Neural progenitor cell (in vitro differentiated cells): ENCODE measurements at regions not wholly inside any gene's neighbourhood (a gene's known extent, or its start where the extent isn't known, plus 50 kb on each side); places are given as distances from the start of the nearest gene placed in this dataset.

Source experiments
- DNase-seq: peaks from one replicate; pipeline ENCODE4 v3.0.0-alpha.2; 2016; ENCODE audit warnings: low spot score
- H2AFZ ChIP-seq: fragments of 200-600 bp; sonication (generic); replicated peaks from 2 replicates; pipeline ENCODE4 v1.6.1; 2016; ENCODE audit warnings: antibody characterized with exemption
- H3F3A ChIP-seq: fragments of 200-600 bp; sonication (generic); 2 replicates; pipeline ENCODE4 v1.6.1; 2016; ENCODE audit warnings: antibody characterized with exemption, low read depth
- H3K27ac ChIP-seq: fragments of 200-600 bp; sonication (generic); 2 replicates; pipeline ENCODE4 v1.5.1; 2016; ENCODE audit warnings: mild to moderate bottlenecking
- H3K27me3 ChIP-seq: fragments of 200-600 bp; sonication (generic); 2 replicates; pipeline ENCODE4 v1.6.1; 2016; ENCODE audit warnings: mild to moderate bottlenecking, moderate library complexity
- H3K36me3 ChIP-seq: fragments of 200-600 bp; sonication (generic); 2 replicates; pipeline ENCODE4 v1.5.1; 2016
- H3K4me1 ChIP-seq: fragments of 200-600 bp; sonication (generic); 2 replicates; pipeline ENCODE4 v1.6.1; 2016; ENCODE audit warnings: mixed run types
- H3K4me2 ChIP-seq: fragments of 200-600 bp; sonication (generic); 2 replicates; pipeline ENCODE4 v1.6.1; 2016
- H3K4me3 ChIP-seq: fragments of 200-600 bp; sonication (generic); 2 replicates; pipeline ENCODE4 v1.5.1; 2016
- H3K79me2 ChIP-seq: fragments of 200-600 bp; sonication (generic); 2 replicates; pipeline ENCODE4 v1.6.1; 2016; ENCODE audit warnings: low read depth
- H3K9ac ChIP-seq: fragments of 200-600 bp; sonication (generic); 2 replicates; pipeline ENCODE4 v1.6.1; 2016
- H3K9me3 ChIP-seq: fragments of 200-600 bp; sonication (generic); 2 replicates; pipeline ENCODE4 v1.5.1; 2016; ENCODE audit warnings: low read depth
- H4K20me1 ChIP-seq: fragments of 200-600 bp; sonication (generic); 2 replicates; pipeline ENCODE4 v1.6.1; 2016; ENCODE audit warnings: low read depth
- H3K27ac Mint-ChIP-seq: 3 replicates; pipeline ENCODE4 v1.8.0; 2021; ENCODE audit warnings: mixed read lengths
- H3K27me3 Mint-ChIP-seq: 2 replicates; pipeline ENCODE4 v1.8.0; 2022; ENCODE audit warnings: low read depth, mild to moderate bottlenecking, inconsistent platforms, moderate library complexity, mixed read lengths; ENCODE audit not compliant: insufficient read depth
- H3K36me3 Mint-ChIP-seq: 3 replicates; pipeline ENCODE4 v1.8.0; 2021; ENCODE audit warnings: mixed read lengths
- H3K4me1 Mint-ChIP-seq: 3 replicates; pipeline ENCODE4 v1.8.0; 2021; ENCODE audit warnings: mixed read lengths
- H3K4me3 Mint-ChIP-seq: 3 replicates; pipeline ENCODE4 v1.8.0; 2021; ENCODE audit warnings: mild to moderate bottlenecking, moderate library complexity, mixed read lengths
- H3K9me3 Mint-ChIP-seq: 3 replicates; pipeline ENCODE4 v1.8.0; 2020; ENCODE audit warnings: mixed read lengths
- EZH2 ChIP-seq: fragments of 200-600 bp; sonication (generic); IDR thresholded peaks from 2 replicates; pipeline ENCODE4 v1.6.1; 2017; ENCODE audit warnings: antibody characterized with exemption, mild to moderate bottlenecking, moderate library complexity
- EZH2phosphoT487 ChIP-seq: fragments of 200-600 bp; sonication (generic); IDR thresholded peaks from 2 replicates; pipeline ENCODE4 v1.6.1; 2017; ENCODE audit warnings: antibody characterized with exemption
- TF ChIP-seq, protein P1 (sequence below): fragments of 200-600 bp; sonication (generic); IDR thresholded peaks from 2 replicates; pipeline ENCODE4 v1.5.1; 2017; ENCODE audit warnings: antibody characterized with exemption, mild to moderate bottlenecking

DNA sequence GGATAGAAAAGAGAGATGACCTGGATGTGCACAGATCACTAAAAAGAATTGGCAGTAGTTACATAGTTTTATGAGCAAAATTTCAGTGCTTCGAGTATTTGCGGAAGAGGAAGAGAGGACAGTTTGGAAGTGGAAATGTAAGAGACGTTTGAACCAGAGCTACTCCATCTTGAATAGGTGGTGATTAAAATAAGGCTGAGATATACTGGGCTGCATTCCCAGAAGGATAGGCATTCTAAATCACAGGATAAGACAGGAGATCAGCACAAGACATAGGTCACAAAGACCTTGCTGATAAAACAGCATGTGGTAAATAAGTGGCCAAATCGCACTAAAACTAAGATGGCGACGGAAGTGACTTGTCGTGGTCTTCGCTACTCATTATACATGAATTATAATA is 453.3 kb downstream of the COL11A1 start:
- no peaks in the 10 kb centered on the region for H3K9me3 Mint-ChIP-seq
- H3K4me3 ChIP-seq, result no peak overlapping the region
- no peak overlapping the region for H2AFZ ChIP-seq
- no peaks in the 10 kb centered on the region for H4K20me1 ChIP-seq
- no peaks in the 10 kb centered on the region for H3K36me3 Mint-ChIP-seq
- no peaks in the 10 kb centered on the region for H3K4me1 ChIP-seq
- peaks cover 3% of the 10 kb centered on the region for H3K27me3 Mint-ChIP-seq
- H3K4me2 ChIP-seq, result no peak overlapping the region
- no peak overlapping the region for H3K4me3 Mint-ChIP-seq
- H3K27me3 ChIP-seq, result no peaks in the 10 kb centered on the region
- no peak overlapping the region for H3K27ac Mint-ChIP-seq
- no peak for TF ChIP-seq EZH2phosphoT487
- TF ChIP-seq EZH2, result no peak
- TF ChIP-seq, protein P1, sequence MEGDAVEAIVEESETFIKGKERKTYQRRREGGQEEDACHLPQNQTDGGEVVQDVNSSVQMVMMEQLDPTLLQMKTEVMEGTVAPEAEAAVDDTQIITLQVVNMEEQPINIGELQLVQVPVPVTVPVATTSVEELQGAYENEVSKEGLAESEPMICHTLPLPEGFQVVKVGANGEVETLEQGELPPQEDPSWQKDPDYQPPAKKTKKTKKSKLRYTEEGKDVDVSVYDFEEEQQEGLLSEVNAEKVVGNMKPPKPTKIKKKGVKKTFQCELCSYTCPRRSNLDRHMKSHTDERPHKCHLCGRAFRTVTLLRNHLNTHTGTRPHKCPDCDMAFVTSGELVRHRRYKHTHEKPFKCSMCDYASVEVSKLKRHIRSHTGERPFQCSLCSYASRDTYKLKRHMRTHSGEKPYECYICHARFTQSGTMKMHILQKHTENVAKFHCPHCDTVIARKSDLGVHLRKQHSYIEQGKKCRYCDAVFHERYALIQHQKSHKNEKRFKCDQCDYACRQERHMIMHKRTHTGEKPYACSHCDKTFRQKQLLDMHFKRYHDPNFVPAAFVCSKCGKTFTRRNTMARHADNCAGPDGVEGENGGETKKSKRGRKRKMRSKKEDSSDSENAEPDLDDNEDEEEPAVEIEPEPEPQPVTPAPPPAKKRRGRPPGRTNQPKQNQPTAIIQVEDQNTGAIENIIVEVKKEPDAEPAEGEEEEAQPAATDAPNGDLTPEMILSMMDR, result no peak
- H3K36me3 ChIP-seq, result no peaks in the 10 kb centered on the region
- H3K9me3 ChIP-seq, result no peaks in the 10 kb centered on the region
- no peaks in the 10 kb centered on the region for H3K79me2 ChIP-seq
- no peaks in the 10 kb centered on the region for H3F3A ChIP-seq
- H3K9ac ChIP-seq, result no peak overlapping the region
- no peak overlapping the region for H3K27ac ChIP-seq
- H3K4me1 Mint-ChIP-seq, result no peaks in the 10 kb centered on the region
- no peak for DNase-seq

DNA sequence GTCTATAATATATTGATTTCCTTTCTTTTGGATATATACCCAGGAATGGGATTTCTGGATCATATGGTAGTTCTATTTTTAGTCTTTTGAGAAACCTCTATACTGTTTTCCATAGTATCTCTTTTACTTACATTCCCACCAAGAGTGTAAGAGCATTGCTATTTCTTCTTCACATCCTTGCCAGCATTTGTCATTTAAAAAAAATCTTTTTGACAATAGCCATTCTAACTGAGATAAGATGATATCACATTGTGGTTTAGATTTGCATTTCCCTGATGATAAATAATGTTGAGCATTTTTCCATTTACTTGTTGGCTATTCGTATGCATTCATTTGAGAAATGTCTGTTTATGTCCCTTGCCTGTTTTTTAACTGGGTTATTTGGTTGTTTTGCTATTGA is 467.4 kb downstream of the COL11A1 start:
- H3K4me3 Mint-ChIP-seq, result no peak overlapping the region
- H2AFZ ChIP-seq, result no peak overlapping the region
- no peak overlapping the region for H3K4me3 ChIP-seq
- H3K4me1 Mint-ChIP-seq, result no peaks in the 10 kb centered on the region
- no peaks in the 10 kb centered on the region for H3K9me3 ChIP-seq
- H3K27me3 Mint-ChIP-seq, result no peaks in the 10 kb centered on the region
- no peak for DNase-seq
- no peaks in the 10 kb centered on the region for H3K36me3 ChIP-seq
- no peak overlapping the region for H3K27ac Mint-ChIP-seq
- no peaks in the 10 kb centered on the region for H3K9me3 Mint-ChIP-seq
- H3F3A ChIP-seq, result no peaks in the 10 kb centered on the region
- no peaks in the 10 kb centered on the region for H3K4me1 ChIP-seq
- no peak overlapping the region for H3K9ac ChIP-seq
- TF ChIP-seq EZH2phosphoT487, result no peak
- TF ChIP-seq EZH2, result no peak
- TF ChIP-seq, protein P1, result no peak
- no peaks in the 10 kb centered on the region for H3K27me3 ChIP-seq
- no peaks in the 10 kb centered on the region for H3K79me2 ChIP-seq
- no peaks in the 10 kb centered on the region for H4K20me1 ChIP-seq
- no peak overlapping the region for H3K4me2 ChIP-seq
- H3K36me3 Mint-ChIP-seq, result no peaks in the 10 kb centered on the region
- no peak overlapping the region for H3K27ac ChIP-seq

DNA sequence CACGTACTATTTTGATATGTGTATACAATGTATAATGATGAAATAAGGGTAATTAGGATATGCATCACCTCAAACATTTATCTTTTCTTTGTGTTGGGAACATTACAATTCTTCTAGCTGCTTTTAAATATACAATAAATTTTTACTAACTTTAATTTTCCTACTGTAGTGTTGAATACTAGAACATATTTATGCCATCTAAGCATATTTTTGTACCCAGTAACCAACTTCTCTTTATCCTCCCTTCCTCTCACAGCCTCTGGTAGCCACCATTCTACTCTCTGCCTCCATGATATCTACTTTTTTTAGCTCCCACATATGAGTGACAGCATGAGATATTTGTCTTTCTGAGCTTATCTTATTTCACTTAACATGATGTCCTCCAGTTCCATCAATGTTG is 468.0 kb downstream of the COL11A1 start:
- no peak overlapping the region for H3K27ac Mint-ChIP-seq
- H3K9ac ChIP-seq, result no peak overlapping the region
- no peaks in the 10 kb centered on the region for H4K20me1 ChIP-seq
- no peaks in the 10 kb centered on the region for H3K36me3 Mint-ChIP-seq
- H3K4me1 ChIP-seq, result no peaks in the 10 kb centered on the region
- no peak for DNase-seq
- H3K4me2 ChIP-seq, result no peak overlapping the region
- no peaks in the 10 kb centered on the region for H3K36me3 ChIP-seq
- no peaks in the 10 kb centered on the region for H3K9me3 ChIP-seq
- no peaks in the 10 kb centered on the region for H3F3A ChIP-seq
- H3K4me1 Mint-ChIP-seq, result no peaks in the 10 kb centered on the region
- TF ChIP-seq EZH2, result no peak
- H3K27me3 Mint-ChIP-seq, result no peaks in the 10 kb centered on the region
- H3K79me2 ChIP-seq, result no peaks in the 10 kb centered on the region
- H3K27ac ChIP-seq, result no peak overlapping the region
- no peak overlapping the region for H3K4me3 Mint-ChIP-seq
- no peak overlapping the region for H3K4me3 ChIP-seq
- H3K27me3 ChIP-seq, result no peaks in the 10 kb centered on the region
- H3K9me3 Mint-ChIP-seq, result no peaks in the 10 kb centered on the region
- H2AFZ ChIP-seq, result no peak overlapping the region

DNA sequence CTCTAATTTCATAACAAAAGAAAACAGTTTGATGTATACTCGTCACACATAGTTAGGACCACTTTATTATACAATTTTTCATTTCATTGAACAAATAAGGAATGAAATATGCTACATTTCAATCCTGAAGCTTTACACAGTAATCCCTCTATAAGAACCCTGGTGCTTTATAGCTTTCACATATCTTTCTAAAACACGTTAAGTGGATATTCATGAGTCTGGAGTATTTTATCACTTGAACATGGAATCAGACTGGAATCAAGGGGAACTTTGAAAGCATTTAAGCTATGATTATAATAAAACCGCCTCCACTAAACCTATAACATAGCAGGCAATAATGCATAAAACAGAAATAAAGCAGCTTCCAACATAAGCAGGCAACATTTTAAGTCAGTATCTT is 476.6 kb downstream of the COL11A1 start:
- H3F3A ChIP-seq, result no peaks in the 10 kb centered on the region
- no peak overlapping the region for H3K4me2 ChIP-seq
- H3K36me3 ChIP-seq, result no peaks in the 10 kb centered on the region
- H3K4me1 ChIP-seq, result no peaks in the 10 kb centered on the region
- no peaks in the 10 kb centered on the region for H3K79me2 ChIP-seq
- H3K27ac Mint-ChIP-seq, result no peak overlapping the region
- no peak overlapping the region for H2AFZ ChIP-seq
- no peak overlapping the region for H3K4me3 ChIP-seq
- H3K9me3 Mint-ChIP-seq, result no peaks in the 10 kb centered on the region
- no peak overlapping the region for H3K4me3 Mint-ChIP-seq
- peaks cover 5% of the 10 kb centered on the region for H3K4me1 Mint-ChIP-seq
- no peaks in the 10 kb centered on the region for H3K27me3 ChIP-seq
- H3K36me3 Mint-ChIP-seq, result no peaks in the 10 kb centered on the region
- no peaks in the 10 kb centered on the region for H4K20me1 ChIP-seq
- no peaks in the 10 kb centered on the region for H3K27me3 Mint-ChIP-seq
- no peak overlapping the region for H3K9ac ChIP-seq
- TF ChIP-seq EZH2, result no peak
- TF ChIP-seq, protein P1, result no peak
- TF ChIP-seq EZH2phosphoT487, result no peak
- H3K9me3 ChIP-seq, result no peaks in the 10 kb centered on the region
- DNase-seq, result no peak
- H3K27ac ChIP-seq, result no peak overlapping the region
